Heart left ventricle (tissue), 16 donors: ENCODE measurements at regions not wholly inside any gene's neighbourhood (a gene's known extent, or its start where the extent isn't known, plus 50 kb on each side); places are given as distances from the start of the nearest gene placed in this dataset.
A peak's percentile ranks its signal among the peaks of the same experiment; 100 is the strongest.

Source experiments
- ATAC-seq, 4 donors: fragments of 200-7000 bp; cut with Tn5 transposase; one replicate each; pipeline ENCODE4 v1.9.1; 2020 to 2022; ENCODE audit warnings: moderate library complexity in 4 of 4, mild to moderate bottlenecking in 3 of 4, moderate number of reproducible peaks in 1 of 4
- DNase-seq, 5 donors: peaks; one replicate each; pipeline ENCODE4 v3.0.0-alpha.2; 2020
- H3K27ac ChIP-seq, 12 donors: fragments of 200-600 bp; sonication (generic) in 4 of 12; one replicate each; pipeline versions ENCODE4 v1.5.0 to v1.8.0; 2016 to 2022; ENCODE audit warnings: mild to moderate bottlenecking in 2 of 12
- H3K27me3 ChIP-seq, 9 donors: fragments of 200-600 bp; sonication (generic) in 2 of 9; one replicate each; pipeline versions ENCODE4 v1.5.1 to v1.8.0; 2016 to 2022; ENCODE audit warnings: mild to moderate bottlenecking in 3 of 9
- H3K36me3 ChIP-seq, 9 donors: fragments of 200-600 bp; sonication (generic) in 2 of 9; one replicate each; pipeline versions ENCODE4 v1.5.0 to v1.8.0; 2018 to 2022; ENCODE audit warnings: mild to moderate bottlenecking in 2 of 9
- H3K4me1 ChIP-seq, 12 donors: fragments of 200-600 bp; sonication (generic) in 4 of 12; one replicate each; pipeline versions ENCODE4 v1.5.0 to v1.8.0; 2016 to 2022; ENCODE audit warnings: mild to moderate bottlenecking in 3 of 12
- H3K4me3 ChIP-seq, 12 donors: fragments of 200-600 bp; sonication (generic) in 4 of 12; one replicate each; pipeline versions ENCODE4 v1.5.0 to v1.8.0; 2017 to 2022; ENCODE audit warnings: mild to moderate bottlenecking in 9 of 12, moderate library complexity in 4 of 12
- H3K9me3 ChIP-seq, 12 donors: fragments of 200-600 bp; sonication (generic) in 4 of 12; one replicate each; pipeline versions ENCODE4 v1.5.0 to v1.8.0; 2016 to 2022; ENCODE audit warnings: mild to moderate bottlenecking in 1 of 12
- POLR2A ChIP-seq, 2 donors: fragments of 450-650 bp; IDR thresholded peaks; one replicate each; pipeline ENCODE4 v1.6.1; 2017; ENCODE audit warnings: antibody characterized with exemption in 2 of 2, mild to moderate bottlenecking in 2 of 2, moderate library complexity in 2 of 2
- WGBS, 4 donors: extraction: QIAGEN DNeasy Blood & Tissue Kit in 2 of 4; methylation state at CpG; one replicate each; pipeline versions ENCODE4 v1.1.5 to v1.1.7; 2013 to 2018; 5-methylcytosine and 5-hydroxymethylcytosine counted together
- intact Hi-C, 10 donors: fragments of 100-400 bp; cut with DNase I; formaldehyde crosslinking; loops; one replicate each; pipeline versions ENCODE4 v1.11.1 to v1.14.2; 2022
- TF ChIP-seq, protein P1 (sequence below), 12 donors: fragments of 200-600 bp; sonication (generic) in 4 of 12; IDR thresholded peaks; one replicate each; pipeline versions ENCODE4 v1.5.0 to v1.8.0; 2018 to 2022; ENCODE audit warnings: antibody characterized with exemption in 12 of 12, mild to moderate bottlenecking in 5 of 12
- donor health status: ischemic (EF 13 %, LVEDD 7.1; RV severe dilation, severe dysfunction).
- donor health status: healthy with polysubstance abuse.
- donor health status: DM: no; HTN: yes; CAD: no.
- donor health status: DM: no; HTN: no; CAD: no.
- donor health status: ischemic (EF 25% LVEDD 6.9; RV normal size, moderate dysfunction).
- donor health status: ischemic (EF 25% LVEDD 5.7; RV mildly dilated, moderate dysfunction).
- donor health status: healthy.
- donor health status: DM: yes; HTN: yes; CAD: no.
- donor health status: ischemic (EF 35%, LVEDD 5.7; RV mildly dilated, moderate dysfunction).
- donor health status: nonischemic (EF 11% LVEDD 7.7; RV severe dilation, severe dysfunction).
- donor health status: DM: yes; HTN: yes; CAD: no.
- donor health status: PGD.
- donor health status: ischemic (EF 29% LVEDD 5.4; RV normal size, mild dysfunction).
- donor health status: nonischemic (EF 23%, LVEDD 6.1; RV moderate dilation, normal function).

DNA sequence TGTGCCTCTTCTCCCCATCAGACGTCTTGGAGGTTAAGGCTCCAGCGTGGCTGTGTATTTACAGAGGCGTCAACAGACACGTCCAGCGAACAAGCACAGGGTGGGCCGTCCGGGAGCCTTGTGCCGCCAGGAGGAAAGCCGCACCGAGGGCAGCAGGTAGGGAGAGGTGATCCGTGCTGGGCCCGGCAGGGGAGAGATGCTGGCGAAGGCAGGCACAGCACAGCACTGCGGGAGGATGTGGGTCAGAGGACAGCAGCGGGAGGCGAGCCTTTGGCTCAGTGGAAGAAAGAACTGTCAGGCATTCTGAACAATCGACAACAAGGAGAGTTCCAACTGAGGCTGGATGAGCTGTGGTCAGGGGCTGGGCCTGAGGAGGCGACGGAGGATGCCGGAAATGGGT is 144.1 kb upstream of the TNR start:
- no peaks in the 10 kb centered on the region for H3K27me3 ChIP-seq
- WGBS, 4 donors: 76 to 85% (median 78%) methylated on average over 19 to 20 of the region's 20 CpGs
- intact Hi-C loops: loop anchor here (5.0 to 10.0 kb wide), 9 partner anchors 143 to 735 kb away; partner anchors contain the start of gene TNR (in 1 of the 10)
- TF ChIP-seq POLR2A (IDR thresholded peaks at IDR 0.05): no peak
- TF ChIP-seq, protein P1, sequence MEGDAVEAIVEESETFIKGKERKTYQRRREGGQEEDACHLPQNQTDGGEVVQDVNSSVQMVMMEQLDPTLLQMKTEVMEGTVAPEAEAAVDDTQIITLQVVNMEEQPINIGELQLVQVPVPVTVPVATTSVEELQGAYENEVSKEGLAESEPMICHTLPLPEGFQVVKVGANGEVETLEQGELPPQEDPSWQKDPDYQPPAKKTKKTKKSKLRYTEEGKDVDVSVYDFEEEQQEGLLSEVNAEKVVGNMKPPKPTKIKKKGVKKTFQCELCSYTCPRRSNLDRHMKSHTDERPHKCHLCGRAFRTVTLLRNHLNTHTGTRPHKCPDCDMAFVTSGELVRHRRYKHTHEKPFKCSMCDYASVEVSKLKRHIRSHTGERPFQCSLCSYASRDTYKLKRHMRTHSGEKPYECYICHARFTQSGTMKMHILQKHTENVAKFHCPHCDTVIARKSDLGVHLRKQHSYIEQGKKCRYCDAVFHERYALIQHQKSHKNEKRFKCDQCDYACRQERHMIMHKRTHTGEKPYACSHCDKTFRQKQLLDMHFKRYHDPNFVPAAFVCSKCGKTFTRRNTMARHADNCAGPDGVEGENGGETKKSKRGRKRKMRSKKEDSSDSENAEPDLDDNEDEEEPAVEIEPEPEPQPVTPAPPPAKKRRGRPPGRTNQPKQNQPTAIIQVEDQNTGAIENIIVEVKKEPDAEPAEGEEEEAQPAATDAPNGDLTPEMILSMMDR (IDR thresholded peaks at IDR 0.05): no peak
- H3K36me3 ChIP-seq: no peaks in the 10 kb centered on the region
- no peaks in the 10 kb centered on the region for H3K9me3 ChIP-seq
- ATAC-seq (peak in 1 of 4 donors; percentile 24), DNase-seq (no peak)
- peaks cover 0 to 10% (median 0%) of the 10 kb centered on the region in 12 donors for H3K4me1 ChIP-seq
- H3K4me3 ChIP-seq: no peak overlapping the region
- no peak overlapping the region for H3K27ac ChIP-seq

DNA sequence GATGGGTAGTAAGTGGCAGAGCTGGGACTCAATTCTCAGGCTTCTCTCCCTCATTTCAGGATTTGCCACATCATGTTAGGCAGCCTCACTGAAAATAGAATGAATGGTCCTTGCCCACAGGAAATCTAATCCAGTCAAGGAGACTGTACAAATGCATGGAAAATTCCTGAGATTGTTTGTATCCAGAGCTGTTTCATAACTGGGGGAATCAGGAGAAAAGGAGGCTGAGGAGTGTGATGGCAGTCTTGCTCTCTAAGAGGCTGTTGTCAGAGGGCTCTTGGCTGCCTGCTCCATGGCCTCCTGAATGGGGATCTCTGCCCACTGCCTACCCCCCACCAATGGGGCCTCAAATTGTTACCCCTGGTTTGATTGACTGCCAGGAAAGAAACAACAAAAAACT is 141.9 kb upstream of the TNR start:
- DNase-seq (no peak), ATAC-seq (no peak)
- intact Hi-C loops: loop anchor here (5.0 to 10.0 kb wide), 9 partner anchors 141 to 733 kb away; partner anchors contain the start of gene TNR (in 1 of the 10)
- no peaks in the 10 kb centered on the region for H3K27me3 ChIP-seq
- H3K4me1 ChIP-seq: peaks cover 0 to 10% (median 0%) of the 10 kb centered on the region in 12 donors
- TF ChIP-seq, protein P1 (IDR thresholded peaks at IDR 0.05): no peak
- H3K9me3 ChIP-seq: no peaks in the 10 kb centered on the region
- no peak overlapping the region for H3K4me3 ChIP-seq
- H3K27ac ChIP-seq: no peak overlapping the region
- H3K36me3 ChIP-seq: no peaks in the 10 kb centered on the region

DNA sequence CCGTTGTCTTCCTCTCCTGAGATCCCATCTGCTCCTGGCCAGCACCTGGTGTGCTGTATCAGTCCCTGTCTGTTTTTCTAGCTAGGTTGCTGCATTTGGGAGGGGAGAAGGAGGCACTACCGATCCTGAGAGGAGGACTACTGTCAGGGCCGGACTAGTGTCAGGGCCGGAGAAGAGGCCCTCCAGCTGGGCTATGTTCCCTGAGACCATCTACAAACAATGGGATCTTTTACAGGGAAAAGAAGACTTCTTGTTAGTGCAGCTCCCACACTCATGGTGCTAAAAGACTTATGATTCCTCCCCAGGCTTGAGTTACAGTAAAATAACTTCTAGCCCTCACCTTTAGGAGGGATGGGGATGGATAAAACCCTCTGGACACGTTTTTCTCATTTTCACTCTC is 141.0 kb upstream of the TNR start:
- Histone ChIP-seq H3K9me3 (no peaks in the 10 kb centered on the region), H3K4me1 (peaks cover 0 to 10% (median 0%) of the 10 kb centered on the region in 12 donors), H3K27me3 (no peaks in the 10 kb centered on the region), H3K36me3 (no peaks in the 10 kb centered on the region), H3K27ac (no peak overlapping the region), H3K4me3 (no peak overlapping the region)
- no peak for TF ChIP-seq POLR2A (IDR thresholded peaks at IDR 0.05)
- TF ChIP-seq, protein P1 (IDR thresholded peaks at IDR 0.05): no peak
- intact Hi-C loops: loop anchor here in 5 of 10 donors (10.0 kb wide), 5 partner anchors 140 to 730 kb away; partner anchors contain the start of gene TNR (in 1 of the 5)
- ATAC-seq (no peak), DNase-seq (no peak)
- WGBS, 4 donors: 69 to 83% (median 79%) methylated on average over 5 of the region's 5 CpGs

DNA sequence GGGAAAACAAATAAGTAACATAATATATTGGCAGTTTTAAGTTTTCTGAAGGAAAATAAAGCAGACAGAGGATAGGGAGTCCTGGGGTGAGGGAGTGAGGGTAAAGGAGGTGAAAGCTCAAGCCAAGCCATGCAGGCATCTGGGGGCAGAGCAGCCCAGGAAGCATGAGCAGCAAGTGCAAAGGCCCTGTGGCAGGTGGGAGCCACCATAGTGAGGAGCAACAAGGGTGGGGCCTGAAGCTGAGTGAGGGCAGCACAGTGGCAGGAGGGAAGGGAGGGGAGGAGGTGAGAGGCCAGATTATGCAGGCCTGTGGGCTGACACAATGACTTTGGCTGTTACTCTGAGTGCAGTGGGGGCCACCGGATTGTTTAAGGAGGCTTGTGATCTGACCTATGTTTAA is 138.8 kb upstream of the TNR start:
- 88 to 93% (median 92%) methylated on average over 1 of the region's 1 CpG for WGBS, 4 donors
- ATAC-seq (no peak), DNase-seq (no peak)
- TF ChIP-seq, protein P1 (IDR thresholded peaks at IDR 0.05): no peak
- TF ChIP-seq POLR2A (IDR thresholded peaks at IDR 0.05): no peak
- no peaks in the 10 kb centered on the region for H3K9me3 ChIP-seq
- intact Hi-C loops: loop anchor here in 5 of 10 donors (10.0 kb wide), 5 partner anchors 137 to 727 kb away; partner anchors contain the start of gene TNR (in 1 of the 5)
- H3K27me3 ChIP-seq: no peaks in the 10 kb centered on the region
- peaks cover 0 to 10% (median 0%) of the 10 kb centered on the region in 12 donors for H3K4me1 ChIP-seq
- H3K36me3 ChIP-seq: no peaks in the 10 kb centered on the region
- H3K4me3 ChIP-seq: no peak overlapping the region
- no peak overlapping the region for H3K27ac ChIP-seq
